HCT116 (cell line): ENCODE measurements at regions not wholly inside any gene's neighbourhood (a gene's known extent, or its start where the extent isn't known, plus 50 kb on each side); places are given as distances from the start of the nearest gene placed in this dataset.

ENCODE experiments used
- ATAC-seq: fragments of 200-7000 bp; cut with Tn5 transposase; 2 replicates; pipeline ENCODE4 v1.9.1; 2020; ENCODE audit warnings: mild to moderate bottlenecking, moderate library complexity
- BruUV-seq: library from RNA; stranded (reverse); fragments of 400-500 nt; replicated peaks from 2 replicates; lab custom pipeline; 2021; lab: Mats Ljungman, UMichigan
- CTCF ChIA-PET: fragments of 300-600 bp; sonication (Branson Sonifier 250); formaldehyde crosslinking; loops from one replicate; lab custom pipeline; 2021; ENCODE audit warnings: antibody characterized with exemption; lab: Charles Lee
- POLR2A ChIA-PET: fragments of 300-600, 350-600 bp; sonication (Branson Sonifier 250); formaldehyde crosslinking; loops from one replicate; lab custom pipeline; 2021; ENCODE audit warnings: antibody characterized with exemption; lab: Charles Lee
- RAD21 ChIA-PET, 2 experiments: fragments of 300-600 bp; sonication (Branson Sonifier 250); formaldehyde crosslinking; loops; one replicate each; lab custom pipeline; 2023; ENCODE audit warnings: low total read pairs in 2 of 2; ENCODE audit not compliant: uncharacterized antibody in 2 of 2, unreplicated experiment in 2 of 2, low non-redundant PET in 1 of 2; lab: Charles Lee
- DNase-seq: peaks from one replicate; pipeline ENCODE4 v3.0.0-alpha.2; 2010; ENCODE audit warnings: low read depth, low spot score
- H2AFZ ChIP-seq: fragments of 200-600 bp; shearing (Covaris generic), sonication (generic); 2 replicates; pipeline ENCODE4 v1.6.1; 2017; ENCODE audit warnings: low read depth, mixed run types, mixed read lengths, antibody characterized with exemption, low read length; ENCODE audit not compliant: poor library complexity, severe bottlenecking
- H3K27ac ChIP-seq: 2 replicates; pipeline ENCODE4 v1.5.1; 2012; ENCODE audit warnings: low read depth, low read length
- H3K27me3 ChIP-seq: fragments of 200-600 bp; sonication (generic); 2 replicates; pipeline ENCODE4 v1.6.1; 2016; ENCODE audit warnings: mixed run types, low read length, mixed read lengths; ENCODE audit not compliant: insufficient read depth
- H3K36me3 ChIP-seq, 2 experiments: fragments of 200-500 bp in 1 of 2; fragments of 200-600 bp in 1 of 2; sonication (Bioruptor generic) in 1 of 2; sonication (generic) in 1 of 2; 2 replicates each; pipeline versions ENCODE4 v1.5.1 to v1.6.1; 2014 to 2016; ENCODE audit warnings: low read length in 2 of 2, inconsistent platforms in 1 of 2, mixed read lengths in 1 of 2, mixed run types in 1 of 2; ENCODE audit not compliant: insufficient read depth in 2 of 2, control insufficient read depth in 1 of 2
- H3K4me1 ChIP-seq, 2 experiments: fragments of 200-600 bp in 1 of 2; sonication (generic) in 1 of 2; 2 replicates each; pipeline versions ENCODE4 v1.5.1 to v1.6.1; 2012 to 2017; ENCODE audit warnings: low read length in 2 of 2, inconsistent platforms in 1 of 2, mild to moderate bottlenecking in 1 of 2, mixed read lengths in 1 of 2, mixed run types in 1 of 2, moderate library complexity in 1 of 2; ENCODE audit not compliant: insufficient read depth in 2 of 2, control insufficient read depth in 1 of 2
- H3K4me2 ChIP-seq: fragments of 200-600 bp; sonication (generic); 2 replicates; pipeline ENCODE4 v1.6.1; 2017; ENCODE audit warnings: mixed run types, low read length, mixed read lengths
- H3K4me3 ChIP-seq, 2 experiments: fragments of 200-600 bp in 1 of 2; sonication (generic) in 1 of 2; replicated peaks in 1 of 2; 2 replicates each; pipeline ENCODE4 v1.5.1; 2011 to 2016; ENCODE audit warnings: low read length in 2 of 2, control low read depth in 1 of 2, low read depth in 1 of 2, mild to moderate bottlenecking in 1 of 2, mixed read lengths in 1 of 2, mixed run types in 1 of 2
- H3K79me2 ChIP-seq: fragments of 200-600 bp; sonication (generic); 2 replicates; pipeline ENCODE4 v1.6.1; 2017; ENCODE audit warnings: mild to moderate bottlenecking, mixed run types, low read length, moderate library complexity, mixed read lengths; ENCODE audit not compliant: insufficient read depth
- H3K9ac ChIP-seq: fragments of 200-600 bp; sonication (generic); 2 replicates; pipeline ENCODE4 v1.6.1; 2016; ENCODE audit warnings: low read length, mixed read lengths
- H3K9me2 ChIP-seq: fragments of 200-600 bp; sonication (generic), shearing (Covaris generic); 2 replicates; pipeline ENCODE4 v1.6.1; 2017; ENCODE audit warnings: mixed run types, mild to moderate bottlenecking, moderate library complexity; ENCODE audit not compliant: insufficient read depth
- H3K9me3 ChIP-seq, 2 experiments: fragments of 200-500 bp in 1 of 2; fragments of 200-600 bp in 1 of 2; sonication (Bioruptor generic) in 1 of 2; sonication (generic) in 1 of 2; 2 replicates each; pipeline ENCODE4 v1.6.1; 2014 to 2017; ENCODE audit warnings: low read length in 2 of 2, mixed read lengths in 2 of 2, inconsistent platforms in 1 of 2, low read depth in 1 of 2, mild to moderate bottlenecking in 1 of 2, mixed run types in 1 of 2, moderate library complexity in 1 of 2; ENCODE audit not compliant: control insufficient read depth in 1 of 2, insufficient read depth in 1 of 2
- H4K20me1 ChIP-seq: fragments of 200-600 bp; sonication (generic), shearing (Covaris generic); 2 replicates; pipeline ENCODE4 v1.6.1; 2017; ENCODE audit warnings: mixed run types, mild to moderate bottlenecking, moderate library complexity; ENCODE audit not compliant: insufficient read depth
- CBX3 ChIP-seq: IDR thresholded peaks from 2 replicates; pipeline ENCODE4 v1.6.1; 2012; ENCODE audit warnings: low read depth
- CEBPB ChIP-seq: IDR thresholded peaks from 2 replicates; pipeline ENCODE4 v1.6.1; 2012; ENCODE audit warnings: low read depth
- FOSL1 ChIP-seq: IDR thresholded peaks from 2 replicates; pipeline ENCODE4 v1.6.1; 2012; ENCODE audit warnings: low read depth
- MAX ChIP-seq: IDR thresholded peaks from 2 replicates; pipeline ENCODE4 v1.6.1; 2012
- POLR2A ChIP-seq: IDR thresholded peaks from 2 replicates; pipeline ENCODE4 v1.7.0; 2011; ENCODE audit warnings: borderline replicate concordance; ENCODE audit not compliant: insufficient read depth, insufficient read length; ENCODE audit errors: extremely low read depth
- POLR2AphosphoS5 ChIP-seq: IDR thresholded peaks from 2 replicates; pipeline ENCODE4 v1.6.1; 2011; ENCODE audit warnings: mild to moderate bottlenecking, low read depth, low read length, moderate library complexity
- REST ChIP-seq: IDR thresholded peaks from 2 replicates; pipeline ENCODE4 v1.6.1; 2012; ENCODE audit warnings: low read depth
- SP1 ChIP-seq: IDR thresholded peaks from 2 replicates; pipeline ENCODE4 v1.6.1; 2012; ENCODE audit warnings: low read depth
- ZBTB33 ChIP-seq: IDR thresholded peaks from 2 replicates; pipeline ENCODE4 v1.6.1; 2011; ENCODE audit warnings: mild to moderate bottlenecking, low read length, moderate library complexity; ENCODE audit not compliant: insufficient replicate concordance; ENCODE audit errors: extremely low read depth
- ZFX ChIP-seq: fragments of 450-650 bp; IDR thresholded peaks from 2 replicates; pipeline ENCODE4 v1.6.1; 2017
- intact Hi-C: fragments of 100-400 bp; cut with micrococcal nuclease; formaldehyde crosslinking; loops from 2 replicates; pipeline ENCODE4 v1.10.0; 2022

GRCh38 chr4:141311246-141312204, 90.8 kb downstream of the ZNF330 start (continued):
- no peak for TF ChIP-seq MAX
- no peak for TF ChIP-seq POLR2A
- TF ChIP-seq POLR2AphosphoS5: no peak
- TF ChIP-seq, all 23 proteins: peak for 0

- ChIA-PET CTCF (no interaction called here), POLR2A (no interaction called here), RAD21 (no interaction called here)
- H3K4me3 ChIP-seq: no peak overlapping the region
- DNase-seq (no peak), ATAC-seq (no peak)
- H3K36me3 ChIP-seq: no peaks in the 10 kb centered on the region
- no peak overlapping the region for H3K27ac ChIP-seq
- H2AFZ ChIP-seq: no peak overlapping the region
- no peak for TF ChIP-seq ZBTB33
- TF ChIP-seq CBX3: no peak
- TF ChIP-seq SP1: no peak
- TF ChIP-seq REST: no peak
- TF ChIP-seq FOSL1: no peak
- TF ChIP-seq CEBPB: no peak
- no peak for TF ChIP-seq ZFX
- intact Hi-C loops: no loop called here
- 0 out of 2 replicates have a peak, but pooled peaks cover under 1% of the 10 kb centered on the region for H3K9me2 ChIP-seq
- BruUV-seq: no TSS peak
- H3K27me3 ChIP-seq: no peaks in the 10 kb centered on the region
- no peaks in the 10 kb centered on the region for H3K4me1 ChIP-seq
- H4K20me1 ChIP-seq: no peaks in the 10 kb centered on the region
- no peaks in the 10 kb centered on the region for H3K79me2 ChIP-seq
- H3K9me3 ChIP-seq: no peaks in the 10 kb centered on the region
- H3K4me2 ChIP-seq: no peak overlapping the region
- no peak overlapping the region for H3K9ac ChIP-seq
Observed at GRCh38 chr4:141314627-141315026, 93.9 kb downstream of the ZNF330 start.
